Fibroblast of lung (primary cell): ENCODE measurements at regions not wholly inside any gene's neighbourhood (a gene's known extent, or its start where the extent isn't known, plus 50 kb on each side); places are given as distances from the start of the nearest gene placed in this dataset.

Experiments used
- EZH2 ChIP-seq: IDR thresholded peaks from 2 replicates; pipeline ENCODE4 v1.5.1; 2012; ENCODE audit warnings: low read length, control low read depth, mild to moderate bottlenecking; ENCODE audit errors: missing control alignments
- TF ChIP-seq, protein P1 (sequence below), 2 donors: IDR thresholded peaks in 1 of 2; conservative IDR thresholded peaks in 1 of 2; 1 replicate in 1 of 2; 2 replicates in 1 of 2; pipeline ENCODE4 v1.5.1; 2011 to 2012; ENCODE audit warnings: low read length in 2 of 2, control low read depth in 1 of 2, inconsistent platforms in 1 of 2, low read depth in 1 of 2, mild to moderate bottlenecking in 1 of 2

DNA sequence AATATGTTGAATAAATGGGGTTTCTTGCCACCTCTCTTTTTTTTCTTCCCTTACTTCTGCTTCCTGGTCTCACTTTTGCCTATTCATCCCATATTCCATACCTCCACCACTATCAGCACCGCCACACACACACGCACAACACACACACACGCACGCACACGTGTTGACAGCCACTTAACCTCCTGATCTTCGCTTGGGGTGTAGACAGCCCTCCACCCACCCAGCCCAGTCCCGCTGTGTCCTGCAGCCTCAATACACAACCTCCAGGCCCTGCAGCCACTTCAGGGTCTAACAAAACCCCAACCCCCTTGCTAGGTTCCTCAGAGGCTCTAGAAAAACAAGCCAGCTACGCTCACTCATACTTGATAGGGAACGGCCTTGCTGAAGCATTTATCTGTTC lies 72.3 kb downstream of the LINC00237 start:
- TF ChIP-seq, protein P1, sequence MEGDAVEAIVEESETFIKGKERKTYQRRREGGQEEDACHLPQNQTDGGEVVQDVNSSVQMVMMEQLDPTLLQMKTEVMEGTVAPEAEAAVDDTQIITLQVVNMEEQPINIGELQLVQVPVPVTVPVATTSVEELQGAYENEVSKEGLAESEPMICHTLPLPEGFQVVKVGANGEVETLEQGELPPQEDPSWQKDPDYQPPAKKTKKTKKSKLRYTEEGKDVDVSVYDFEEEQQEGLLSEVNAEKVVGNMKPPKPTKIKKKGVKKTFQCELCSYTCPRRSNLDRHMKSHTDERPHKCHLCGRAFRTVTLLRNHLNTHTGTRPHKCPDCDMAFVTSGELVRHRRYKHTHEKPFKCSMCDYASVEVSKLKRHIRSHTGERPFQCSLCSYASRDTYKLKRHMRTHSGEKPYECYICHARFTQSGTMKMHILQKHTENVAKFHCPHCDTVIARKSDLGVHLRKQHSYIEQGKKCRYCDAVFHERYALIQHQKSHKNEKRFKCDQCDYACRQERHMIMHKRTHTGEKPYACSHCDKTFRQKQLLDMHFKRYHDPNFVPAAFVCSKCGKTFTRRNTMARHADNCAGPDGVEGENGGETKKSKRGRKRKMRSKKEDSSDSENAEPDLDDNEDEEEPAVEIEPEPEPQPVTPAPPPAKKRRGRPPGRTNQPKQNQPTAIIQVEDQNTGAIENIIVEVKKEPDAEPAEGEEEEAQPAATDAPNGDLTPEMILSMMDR (conservative IDR thresholded peaks at IDR 0.05 in 1 of 2, IDR thresholded peaks at IDR 0.05 in 1 of 2; ENCODE audit: low read depth in 1 of 2, low read length in 2 of 2) = no peak
- TF ChIP-seq EZH2 = no peak
